ENCODE measurements at regions not wholly inside any gene's neighbourhood (a gene's known extent, or its start where the extent isn't known, plus 50 kb on each side); places are given as distances from the start of the nearest gene placed in this dataset.

DNA sequence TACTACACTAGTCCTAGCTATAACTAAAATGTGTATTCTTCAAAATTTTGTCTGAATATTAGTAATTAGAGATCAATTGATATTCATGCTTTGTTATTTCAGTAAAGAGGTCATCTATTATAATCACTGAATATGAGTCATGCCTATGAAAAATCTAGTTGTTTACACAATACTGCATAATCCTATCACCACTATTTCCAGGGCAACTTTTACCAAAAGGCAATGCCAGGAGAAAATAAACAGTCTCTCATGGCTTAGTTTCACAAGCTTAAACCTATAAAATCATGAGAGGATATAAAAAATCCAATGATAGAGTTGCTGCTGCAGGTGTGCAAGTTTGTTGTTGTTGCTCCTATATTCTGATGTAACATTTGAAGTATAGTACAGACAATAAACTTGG, 149.9 kb upstream of the COL1A2 start:
- Histone ChIP-seq H2BK15ac (ENCODE audit: low read length) (no peak overlapping the region), H3K4me2 (ENCODE audit: insufficient read depth, low read length, poor library complexity, severe bottlenecking) (no peak overlapping the region), H3K36me3 (replicated peaks in 1 of 2; ENCODE audit: control insufficient read depth in 2 of 2, insufficient read depth in 2 of 2, low read length in 2 of 2) (no peaks in the 10 kb centered on the region)

DNA sequence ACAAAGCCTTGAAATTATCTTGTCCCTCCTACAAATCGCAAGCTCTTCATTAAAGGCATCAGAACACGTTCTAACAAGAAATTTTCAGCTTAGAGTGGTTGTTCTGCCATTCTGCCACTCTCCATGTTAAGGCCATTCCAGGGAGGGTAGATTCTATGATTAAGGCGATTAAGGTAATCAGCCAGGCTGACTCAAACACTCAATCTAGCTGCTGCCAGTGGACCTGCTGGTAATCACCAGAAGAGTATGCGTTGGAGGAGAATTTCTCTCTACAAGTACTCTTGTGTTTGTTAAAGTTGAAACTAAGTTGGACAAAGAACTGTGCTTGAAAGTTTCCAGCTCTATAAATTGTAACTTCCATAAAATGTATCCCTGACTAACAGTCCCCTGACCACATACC, 149.2 kb upstream of the COL1A2 start:
- Histone ChIP-seq H3K14ac (ENCODE audit: low read length) (no peak overlapping the region), H2AFZ (ENCODE audit: low read length) (peak overlapping the region; percentile 9), H3K4me2 (ENCODE audit: insufficient read depth, low read length, poor library complexity, severe bottlenecking) (no peak overlapping the region), H3K4ac (ENCODE audit: low read length) (no peak overlapping the region), H3K18ac (ENCODE audit: low read length) (no peak overlapping the region), H4K8ac (ENCODE audit: low read depth, low read length) (no peak overlapping the region), H3K9ac (ENCODE audit: low read depth, low read length, poor library complexity) (no peak overlapping the region), H3K9me3 (replicated peaks in 1 of 2; ENCODE audit: control insufficient read depth in 2 of 2, insufficient read depth in 1 of 2, low read depth in 1 of 2, low read length in 2 of 2) (no peaks in the 10 kb centered on the region), H3K36me3 (replicated peaks in 1 of 2; ENCODE audit: control insufficient read depth in 2 of 2, insufficient read depth in 2 of 2, low read length in 2 of 2) (no peaks in the 10 kb centered on the region), H2BK5ac (ENCODE audit: low read length) (no peak overlapping the region), H2AK5ac (ENCODE audit: low read depth, low read length) (no peak overlapping the region), H3K23ac (ENCODE audit: low read depth, low read length, poor library complexity) (no peak overlapping the region), H4K91ac (ENCODE audit: low read depth, low read length, poor library complexity) (no peak overlapping the region), H2BK12ac (ENCODE audit: low read length) (no peak overlapping the region), H3K79me1 (ENCODE audit: low read depth, low read length) (no peaks in the 10 kb centered on the region), H2BK120ac (ENCODE audit: low read depth, low read length) (no peak overlapping the region), H3K4me3 (ENCODE audit: low read length in 2 of 2) (no peak overlapping the region), H2BK15ac (ENCODE audit: low read length) (no peak overlapping the region), H3K4me1 (ENCODE audit: control insufficient read depth in 2 of 2, insufficient read depth in 1 of 2, low read depth in 1 of 2, low read length in 2 of 2) (peaks cover 2 to 13% of the 10 kb centered on the region in 2 donors), H3K27me3 (ENCODE audit: control insufficient read depth in 3 of 3, insufficient read depth in 3 of 3, low read depth in 1 of 3, low read length in 3 of 3) (no peaks in the 10 kb centered on the region), H3K27ac (replicated peaks; ENCODE audit: low read length) (no peak overlapping the region)
- no peak for DNase-seq (ENCODE audit: low spot score)
- no CpG with 5 or more reads among the region's 4 CpGs for WGBS, 2 donors (ENCODE audit: extremely low coverage in 2 of 2, insufficient read length in 2 of 2, insufficient replicate concordance in 1 of 2)

More for the DNA sequence above, 149.9 kb upstream of the COL1A2 start:
- H2BK12ac ChIP-seq (ENCODE audit: low read length): no peak overlapping the region
- H2BK5ac ChIP-seq (ENCODE audit: low read length): no peak overlapping the region
- H3K27ac ChIP-seq (replicated peaks; ENCODE audit: low read length): no peak overlapping the region
- no peaks in the 10 kb centered on the region for H3K27me3 ChIP-seq (ENCODE audit: control insufficient read depth in 3 of 3, insufficient read depth in 3 of 3, low read depth in 1 of 3, low read length in 3 of 3)
- H3K4ac ChIP-seq (ENCODE audit: low read length): no peak overlapping the region
- H2AFZ ChIP-seq (ENCODE audit: low read length): no peak overlapping the region
- H3K14ac ChIP-seq (ENCODE audit: low read length): no peak overlapping the region
- no peak overlapping the region for H3K4me3 ChIP-seq (ENCODE audit: low read length in 2 of 2)
- no peaks in the 10 kb centered on the region for H3K9me3 ChIP-seq (replicated peaks in 1 of 2; ENCODE audit: control insufficient read depth in 2 of 2, insufficient read depth in 1 of 2, low read depth in 1 of 2, low read length in 2 of 2)
- H2AK5ac ChIP-seq (ENCODE audit: low read depth, low read length): no peak overlapping the region
- no peak overlapping the region for H3K9ac ChIP-seq (ENCODE audit: low read depth, low read length, poor library complexity)
- H4K8ac ChIP-seq (ENCODE audit: low read depth, low read length): no peak overlapping the region
- no peak overlapping the region for H2BK120ac ChIP-seq (ENCODE audit: low read depth, low read length)
- no peak for DNase-seq (ENCODE audit: low spot score)
- H3K18ac ChIP-seq (ENCODE audit: low read length): no peak overlapping the region
- no peak overlapping the region for H4K91ac ChIP-seq (ENCODE audit: low read depth, low read length, poor library complexity)
- H3K23ac ChIP-seq (ENCODE audit: low read depth, low read length, poor library complexity): no peak overlapping the region
- no peaks in the 10 kb centered on the region for H3K79me1 ChIP-seq (ENCODE audit: low read depth, low read length)
- peaks cover 2 to 13% of the 10 kb centered on the region in 2 donors for H3K4me1 ChIP-seq (ENCODE audit: control insufficient read depth in 2 of 2, insufficient read depth in 1 of 2, low read depth in 1 of 2, low read length in 2 of 2)

DNA sequence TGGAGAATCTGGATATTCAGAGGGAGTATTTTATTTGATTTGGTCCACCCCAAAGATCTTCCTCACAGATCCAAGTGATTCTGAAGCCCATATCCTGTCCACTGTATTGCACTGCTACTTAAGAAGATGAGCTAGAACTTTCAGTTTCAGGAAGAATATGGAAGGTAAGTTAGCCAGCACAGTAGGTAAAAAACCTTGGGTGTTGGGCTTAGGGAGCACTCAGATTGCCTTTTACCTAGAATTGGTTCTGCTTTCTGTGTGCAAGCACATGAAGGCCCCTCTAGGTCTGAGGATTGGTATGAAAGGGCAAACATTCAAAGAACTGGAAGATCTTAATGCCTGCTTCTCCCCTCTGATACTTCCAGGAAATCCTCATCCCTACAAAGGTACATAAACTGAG, 146.7 kb upstream of the COL1A2 start:
- Histone ChIP-seq H3K27ac (replicated peaks; ENCODE audit: low read length) (no peak overlapping the region), H2AK5ac (ENCODE audit: low read depth, low read length) (no peak overlapping the region), H2BK120ac (ENCODE audit: low read depth, low read length) (no peak overlapping the region), H3K18ac (ENCODE audit: low read length) (no peak overlapping the region), H2BK12ac (ENCODE audit: low read length) (no peak overlapping the region), H3K4me3 (ENCODE audit: low read length in 2 of 2) (no peak overlapping the region), H2BK5ac (ENCODE audit: low read length) (no peak overlapping the region), H3K9me3 (replicated peaks in 1 of 2; ENCODE audit: control insufficient read depth in 2 of 2, insufficient read depth in 1 of 2, low read depth in 1 of 2, low read length in 2 of 2) (no peaks in the 10 kb centered on the region), H3K4ac (ENCODE audit: low read length) (no peak overlapping the region), H3K9ac (ENCODE audit: low read depth, low read length, poor library complexity) (no peak overlapping the region), H2AFZ (ENCODE audit: low read length) (no peak overlapping the region), H3K4me2 (ENCODE audit: insufficient read depth, low read length, poor library complexity, severe bottlenecking) (no peak overlapping the region), H3K79me1 (ENCODE audit: low read depth, low read length) (no peaks in the 10 kb centered on the region), H3K4me1 (ENCODE audit: control insufficient read depth in 2 of 2, insufficient read depth in 1 of 2, low read depth in 1 of 2, low read length in 2 of 2) (peaks cover 2 to 13% of the 10 kb centered on the region in 2 donors), H4K8ac (ENCODE audit: low read depth, low read length) (no peak overlapping the region), H2BK15ac (ENCODE audit: low read length) (no peak overlapping the region), H3K14ac (ENCODE audit: low read length) (no peak overlapping the region), H4K91ac (ENCODE audit: low read depth, low read length, poor library complexity) (no peak overlapping the region), H3K23ac (ENCODE audit: low read depth, low read length, poor library complexity) (no peak overlapping the region), H3K36me3 (replicated peaks in 1 of 2; ENCODE audit: control insufficient read depth in 2 of 2, insufficient read depth in 2 of 2, low read length in 2 of 2) (no peaks in the 10 kb centered on the region), H3K27me3 (ENCODE audit: control insufficient read depth in 3 of 3, insufficient read depth in 3 of 3, low read depth in 1 of 3, low read length in 3 of 3) (no peaks in the 10 kb centered on the region)
- no peak for DNase-seq (ENCODE audit: low spot score)

DNA sequence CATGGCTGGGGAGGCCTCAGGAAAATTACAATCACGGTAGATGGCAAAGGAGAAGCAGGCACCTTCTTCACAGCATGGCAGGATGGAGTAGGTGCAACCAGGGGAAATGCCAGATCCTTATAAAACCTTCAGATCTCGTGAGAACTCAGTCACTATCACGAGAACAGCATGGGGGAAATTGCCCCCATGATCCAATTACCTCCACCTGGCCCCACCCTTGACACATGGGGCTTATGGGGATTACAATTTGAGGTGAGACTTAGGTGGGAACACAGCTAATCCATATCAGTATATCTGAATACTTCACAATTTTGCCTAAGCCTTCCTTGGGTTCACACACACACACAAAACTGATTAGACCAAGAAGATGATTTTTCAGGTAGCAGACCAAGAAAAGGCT, 145.1 kb upstream of the COL1A2 start:
- H3K27me3 ChIP-seq (ENCODE audit: control insufficient read depth in 3 of 3, insufficient read depth in 3 of 3, low read depth in 1 of 3, low read length in 3 of 3): no peaks in the 10 kb centered on the region
- no peak overlapping the region for H3K14ac ChIP-seq (ENCODE audit: low read length)
- WGBS, 2 donors (ENCODE audit: extremely low coverage in 2 of 2, insufficient read length in 2 of 2, insufficient replicate concordance in 1 of 2): no CpG with 5 or more reads among the region's 3 CpGs
- H3K4me3 ChIP-seq (ENCODE audit: low read length in 2 of 2): no peak overlapping the region
- H2BK12ac ChIP-seq (ENCODE audit: low read length): no peak overlapping the region
- H4K91ac ChIP-seq (ENCODE audit: low read depth, low read length, poor library complexity): no peak overlapping the region
- no peak overlapping the region for H3K4me2 ChIP-seq (ENCODE audit: insufficient read depth, low read length, poor library complexity, severe bottlenecking)
- H3K23ac ChIP-seq (ENCODE audit: low read depth, low read length, poor library complexity): no peak overlapping the region
- no peaks in the 10 kb centered on the region for H3K79me1 ChIP-seq (ENCODE audit: low read depth, low read length)
- no peaks in the 10 kb centered on the region for H3K9me3 ChIP-seq (replicated peaks in 1 of 2; ENCODE audit: control insufficient read depth in 2 of 2, insufficient read depth in 1 of 2, low read depth in 1 of 2, low read length in 2 of 2)
- no peak overlapping the region for H2BK5ac ChIP-seq (ENCODE audit: low read length)
- no peak overlapping the region for H3K27ac ChIP-seq (replicated peaks; ENCODE audit: low read length)
- no peak overlapping the region for H3K18ac ChIP-seq (ENCODE audit: low read length)
- no peak overlapping the region for H2AFZ ChIP-seq (ENCODE audit: low read length)
- H3K36me3 ChIP-seq (replicated peaks in 1 of 2; ENCODE audit: control insufficient read depth in 2 of 2, insufficient read depth in 2 of 2, low read length in 2 of 2): no peaks in the 10 kb centered on the region
- no peak overlapping the region for H3K4ac ChIP-seq (ENCODE audit: low read length)
- H3K4me1 ChIP-seq (ENCODE audit: control insufficient read depth in 2 of 2, insufficient read depth in 1 of 2, low read depth in 1 of 2, low read length in 2 of 2): peaks cover 2 to 13% of the 10 kb centered on the region in 2 donors
- H3K9ac ChIP-seq (ENCODE audit: low read depth, low read length, poor library complexity): no peak overlapping the region
- H4K8ac ChIP-seq (ENCODE audit: low read depth, low read length): no peak overlapping the region
- H2AK5ac ChIP-seq (ENCODE audit: low read depth, low read length): no peak overlapping the region
- H2BK120ac ChIP-seq (ENCODE audit: low read depth, low read length): no peak overlapping the region
- DNase-seq (ENCODE audit: low spot score): no peak
- no peak overlapping the region for H2BK15ac ChIP-seq (ENCODE audit: low read length)

Measured in neuronal stem cell (in vitro differentiated cells).